HepG2 (cell line): ENCODE measurements at regions not wholly inside any gene's neighbourhood (a gene's known extent, or its start where the extent isn't known, plus 50 kb on each side); places are given as distances from the start of the nearest gene placed in this dataset.

Source experiments
- ATAC-seq: fragments of 200-7000 bp; cut with Tn5 transposase; 3 replicates; pipeline ENCODE4 v1.9.1; 2020; ENCODE audit warnings: mild to moderate bottlenecking, moderate library complexity
- BruUV-seq: library from RNA; stranded (reverse); fragments of 400-500 nt; replicated peaks from 2 replicates; lab custom pipeline; 2021; lab: Mats Ljungman, UMichigan
- CTCF ChIA-PET: fragments of 300-600 bp; formaldehyde crosslinking; extraction: SDS; loops from one replicate; lab custom pipeline; 2021; ENCODE audit warnings: low total read pairs, inconsistent platforms, low intra/inter-chr PET ratio; lab: Yijun Ruan, JAX
- POLR2A ChIA-PET: fragments of 350-600 bp; sonication (Branson Sonifier 250); formaldehyde crosslinking; loops from one replicate; lab custom pipeline; 2020; ENCODE audit warnings: antibody characterized with exemption, inconsistent platforms; lab: Yijun Ruan, JAX
- DNase-seq: peaks from one replicate; pipeline ENCODE4 v3.0.0-alpha.2; 2015; ENCODE audit warnings: low spot score
- FAIRE-seq: peaks from 3 replicates; lab custom pipeline; 2011; peaks lifted over from hg19 to GRCh38; lab: Jason Lieb, UNC
- H2AFZ ChIP-seq: one replicate; pipeline ENCODE4 v1.6.1; 2011; ENCODE audit warnings: low read length, inconsistent platforms
- H3K27ac ChIP-seq: fragments of 300-600 bp; 3 replicates; pipeline ENCODE4 v1.8.0; 2011; ENCODE audit warnings: mixed run types, mild to moderate bottlenecking, mixed read lengths, low read length, inconsistent platforms; ENCODE audit not compliant: insufficient read depth; ENCODE audit errors: extremely low read length
- H3K27me3 ChIP-seq, 2 experiments: fragments of 200-600 bp in 1 of 2; 2 replicates in 1 of 2; 3 replicates in 1 of 2; pipeline versions ENCODE4 v1.6.0 to v1.8.0; 2011; ENCODE audit warnings: low read length in 2 of 2, mild to moderate bottlenecking in 2 of 2, moderate library complexity in 2 of 2, inconsistent platforms in 1 of 2; ENCODE audit not compliant: insufficient read depth in 2 of 2, control insufficient read depth in 1 of 2
- H3K36me3 ChIP-seq, 2 experiments: fragments of 200-600 bp in 1 of 2; replicated peaks in 1 of 2; 2 replicates in 1 of 2; 3 replicates in 1 of 2; pipeline versions ENCODE4 v1.5.1 to v1.8.0; 2011; ENCODE audit warnings: low read length in 2 of 2, inconsistent platforms in 1 of 2; ENCODE audit not compliant: insufficient read depth in 2 of 2, control insufficient read depth in 1 of 2
- H3K4me1 ChIP-seq: 2 replicates; pipeline ENCODE4 v1.5.1; 2012; ENCODE audit warnings: low read length, inconsistent platforms; ENCODE audit not compliant: insufficient read depth
- H3K4me2 ChIP-seq: 2 replicates; pipeline ENCODE4 v1.6.0; 2011; ENCODE audit warnings: low read depth, low read length, inconsistent platforms
- H3K4me3 ChIP-seq, 3 experiments: fragments of 200-600 bp in 1 of 3; sonication (generic), shearing (Covaris generic) in 1 of 3; replicated peaks in 1 of 3; 2 replicates each; pipeline ENCODE4 v1.5.1; 2011 to 2016; ENCODE audit warnings: low read length in 3 of 3, inconsistent platforms in 2 of 3, low read depth in 2 of 3, mild to moderate bottlenecking in 2 of 3, control low read depth in 1 of 3, mixed read lengths in 1 of 3; ENCODE audit not compliant: insufficient read depth in 1 of 3
- H3K79me2 ChIP-seq: one replicate; pipeline ENCODE4 v1.6.1; 2011; ENCODE audit warnings: low read length, inconsistent platforms; ENCODE audit not compliant: insufficient read depth
- H3K9ac ChIP-seq: 2 replicates; pipeline ENCODE4 v1.6.0; 2011; ENCODE audit warnings: mild to moderate bottlenecking, low read depth, low read length, inconsistent platforms; ENCODE audit not compliant: insufficient read depth
- H3K9me3 ChIP-seq: 2 replicates; pipeline ENCODE4 v1.5.1; 2012; ENCODE audit warnings: mild to moderate bottlenecking, low read length
- H4K20me1 ChIP-seq: 2 replicates; pipeline ENCODE4 v1.6.0; 2011; ENCODE audit warnings: inconsistent platforms, mild to moderate bottlenecking, low read length, moderate library complexity; ENCODE audit not compliant: insufficient read depth
- EED ChIP-seq: sonication (generic); formaldehyde crosslinking; IDR thresholded peaks from 2 replicates; pipeline ENCODE4 v1.5.0; 2020; ENCODE audit warnings: mild to moderate bottlenecking, missing genetic modification reagents
- FOXM1 ChIP-seq: sonication (generic); formaldehyde crosslinking; IDR thresholded peaks from 2 replicates; pipeline ENCODE4 v1.5.0; 2020; ENCODE audit warnings: missing genetic modification reagents
- PITX1 ChIP-seq: sonication (generic); formaldehyde crosslinking; IDR thresholded peaks from 2 replicates; pipeline ENCODE4 v1.5.1; 2020; ENCODE audit warnings: mild to moderate bottlenecking, missing genetic modification reagents
- POGZ ChIP-seq: sonication (generic); formaldehyde crosslinking; IDR thresholded peaks from 2 replicates; pipeline ENCODE4 v1.4.0; 2020; ENCODE audit warnings: mild to moderate bottlenecking, missing genetic modification reagents
- POLR2A ChIP-seq, 2 experiments: IDR thresholded peaks; 2 replicates each; pipeline ENCODE4 v1.6.1; 2011; ENCODE audit warnings: low read depth in 2 of 2, low read length in 2 of 2, mild to moderate bottlenecking in 1 of 2, moderate library complexity in 1 of 2; ENCODE audit not compliant: insufficient read depth in 1 of 2
- REL ChIP-seq: sonication (generic); formaldehyde crosslinking; conservative IDR thresholded peaks from 2 replicates; pipeline ENCODE4 v1.8.0; 2022; ENCODE audit warnings: mild to moderate bottlenecking, missing genetic modification reagents, moderate library complexity
- SP2 ChIP-seq: sonication (generic); formaldehyde crosslinking; IDR thresholded peaks from 2 replicates; pipeline ENCODE4 v1.5.1; 2020; ENCODE audit warnings: mild to moderate bottlenecking, missing genetic modification reagents
- SRSF9 ChIP-seq: fragments of 200-400 bp; formaldehyde crosslinking; IDR thresholded peaks from 2 replicates; pipeline ENCODE4 v1.6.1; 2018; ENCODE audit warnings: borderline replicate concordance, mild to moderate bottlenecking, low read depth, low read length; ENCODE audit not compliant: insufficient read depth, poor library complexity, severe bottlenecking
- U2AF2 ChIP-seq: fragments of 200-400 bp; formaldehyde crosslinking; IDR thresholded peaks from 2 replicates; pipeline ENCODE4 v1.6.1; 2017; ENCODE audit warnings: low read depth, mild to moderate bottlenecking, low read length
- WIZ ChIP-seq: sonication (generic); formaldehyde crosslinking; IDR thresholded peaks from 2 replicates; pipeline ENCODE4 v1.5.1; 2020; ENCODE audit warnings: mild to moderate bottlenecking, missing genetic modification reagents
- ZFP82 ChIP-seq: sonication (generic); formaldehyde crosslinking; IDR thresholded peaks from 2 replicates; pipeline ENCODE4 v1.5.1; 2020; ENCODE audit warnings: mild to moderate bottlenecking, missing genetic modification reagents, borderline replicate concordance
- ZMYM4 ChIP-seq: sonication (generic); formaldehyde crosslinking; IDR thresholded peaks from 2 replicates; pipeline ENCODE4 v1.8.1; 2023; ENCODE audit warnings: mild to moderate bottlenecking, missing genetic modification reagents
- ZNF180 ChIP-seq: sonication (generic); formaldehyde crosslinking; IDR thresholded peaks from 2 replicates; pipeline ENCODE4 v1.4.0; 2020; ENCODE audit warnings: low read depth, missing genetic modification reagents, borderline replicate concordance
- ZNF205 ChIP-seq: IDR thresholded peaks from 2 replicates; pipeline ENCODE4 v1.6.1; 2018; ENCODE audit warnings: missing biosample characterization, missing genetic modification reagents
- WGBS: methylation state at CpG from one replicate; pipeline ENCODE4 v1.1.6; 2017; ENCODE audit warnings: low lambda C conversion rate; 5-methylcytosine and 5-hydroxymethylcytosine counted together
- in situ Hi-C: cut with HindIII; loops from 2 replicates; pipeline ENCODE4 v1.10.0; 2017; ENCODE audit warnings: low pct_unique_long_range_greater_than_20kb; ENCODE audit not compliant: extremely low pct_ligation_motif_present
- intact Hi-C: fragments of 100-400 bp; cut with micrococcal nuclease; formaldehyde crosslinking; loops from one replicate; pipeline ENCODE4 v1.10.0; 2022; ENCODE audit not compliant: unreplicated experiment
- TF ChIP-seq, protein P1 (sequence below): sonication (generic); formaldehyde crosslinking; IDR thresholded peaks from 2 replicates; pipeline ENCODE4 v1.4.0; 2020; ENCODE audit warnings: missing genetic modification reagents, borderline replicate concordance
- TF ChIP-seq, protein P2 (sequence below): sonication (generic); formaldehyde crosslinking; IDR thresholded peaks from 2 replicates; pipeline ENCODE4 v1.9.0; 2021; ENCODE audit warnings: missing genetic modification reagents, borderline replicate concordance

DNA sequence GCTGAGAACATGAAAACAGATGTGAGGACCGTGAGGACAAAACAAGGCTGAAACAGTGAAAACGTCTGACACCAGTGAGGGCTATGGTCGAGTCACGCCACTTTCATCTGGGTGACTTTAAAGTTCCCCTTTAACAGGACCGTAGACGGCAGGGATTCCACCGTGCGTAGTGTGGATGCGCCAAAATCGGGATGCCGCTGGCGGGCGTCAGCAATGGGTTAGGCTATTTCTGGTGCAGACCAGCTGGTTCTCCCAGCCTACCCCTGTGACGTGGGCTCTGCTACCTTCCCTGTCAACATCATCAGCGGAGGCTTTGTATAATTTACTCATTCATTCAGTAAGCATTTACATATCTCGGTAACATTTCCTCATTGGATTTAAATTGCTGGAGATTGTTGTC is 246.6 kb upstream of the AJAP1 start:
- H3K4me2 ChIP-seq: no peak overlapping the region
- H3K4me3 ChIP-seq: no peak overlapping the region
- intact Hi-C loops (no loop called here), in situ Hi-C loops (no loop called here)
- 54% methylated on average over 9 of the region's 16 CpGs for WGBS
- no TSS peak for BruUV-seq
- no peaks in the 10 kb centered on the region for H3K36me3 ChIP-seq
- H4K20me1 ChIP-seq: no peaks in the 10 kb centered on the region
- no peaks in the 10 kb centered on the region for H3K79me2 ChIP-seq
- no peaks in the 10 kb centered on the region; a peak in 1 of 5 replicates for H3K27me3 ChIP-seq
- H3K9me3 ChIP-seq: no peaks in the 10 kb centered on the region
- no peak for TF ChIP-seq ZMYM4 (CRISPR knock-in tag)
- no peak for TF ChIP-seq PITX1
- TF ChIP-seq, protein P1, sequence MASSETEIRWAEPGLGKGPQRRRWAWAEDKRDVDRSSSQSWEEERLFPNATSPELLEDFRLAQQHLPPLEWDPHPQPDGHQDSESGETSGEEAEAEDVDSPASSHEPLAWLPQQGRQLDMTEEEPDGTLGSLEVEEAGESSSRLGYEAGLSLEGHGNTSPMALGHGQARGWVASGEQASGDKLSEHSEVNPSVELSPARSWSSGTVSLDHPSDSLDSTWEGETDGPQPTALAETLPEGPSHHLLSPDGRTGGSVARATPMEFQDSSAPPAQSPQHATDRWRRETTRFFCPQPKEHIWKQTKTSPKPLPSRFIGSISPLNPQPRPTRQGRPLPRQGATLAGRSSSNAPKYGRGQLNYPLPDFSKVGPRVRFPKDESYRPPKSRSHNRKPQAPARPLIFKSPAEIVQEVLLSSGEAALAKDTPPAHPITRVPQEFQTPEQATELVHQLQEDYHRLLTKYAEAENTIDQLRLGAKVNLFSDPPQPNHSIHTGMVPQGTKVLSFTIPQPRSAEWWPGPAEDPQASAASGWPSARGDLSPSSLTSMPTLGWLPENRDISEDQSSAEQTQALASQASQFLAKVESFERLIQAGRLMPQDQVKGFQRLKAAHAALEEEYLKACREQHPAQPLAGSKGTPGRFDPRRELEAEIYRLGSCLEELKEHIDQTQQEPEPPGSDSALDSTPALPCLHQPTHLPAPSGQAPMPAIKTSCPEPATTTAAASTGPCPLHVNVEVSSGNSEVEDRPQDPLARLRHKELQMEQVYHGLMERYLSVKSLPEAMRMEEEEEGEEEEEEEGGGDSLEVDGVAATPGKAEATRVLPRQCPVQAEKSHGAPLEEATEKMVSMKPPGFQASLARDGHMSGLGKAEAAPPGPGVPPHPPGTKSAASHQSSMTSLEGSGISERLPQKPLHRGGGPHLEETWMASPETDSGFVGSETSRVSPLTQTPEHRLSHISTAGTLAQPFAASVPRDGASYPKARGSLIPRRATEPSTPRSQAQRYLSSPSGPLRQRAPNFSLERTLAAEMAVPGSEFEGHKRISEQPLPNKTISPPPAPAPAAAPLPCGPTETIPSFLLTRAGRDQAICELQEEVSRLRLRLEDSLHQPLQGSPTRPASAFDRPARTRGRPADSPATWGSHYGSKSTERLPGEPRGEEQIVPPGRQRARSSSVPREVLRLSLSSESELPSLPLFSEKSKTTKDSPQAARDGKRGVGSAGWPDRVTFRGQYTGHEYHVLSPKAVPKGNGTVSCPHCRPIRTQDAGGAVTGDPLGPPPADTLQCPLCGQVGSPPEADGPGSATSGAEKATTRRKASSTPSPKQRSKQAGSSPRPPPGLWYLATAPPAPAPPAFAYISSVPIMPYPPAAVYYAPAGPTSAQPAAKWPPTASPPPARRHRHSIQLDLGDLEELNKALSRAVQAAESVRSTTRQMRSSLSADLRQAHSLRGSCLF (CRISPR knock-in tag): no peak
- TF ChIP-seq WIZ (CRISPR knock-in tag): no peak
- no peak for TF ChIP-seq ZFP82 (CRISPR knock-in tag)
- no peak for TF ChIP-seq REL (CRISPR knock-in tag)
- TF ChIP-seq, protein P2, sequence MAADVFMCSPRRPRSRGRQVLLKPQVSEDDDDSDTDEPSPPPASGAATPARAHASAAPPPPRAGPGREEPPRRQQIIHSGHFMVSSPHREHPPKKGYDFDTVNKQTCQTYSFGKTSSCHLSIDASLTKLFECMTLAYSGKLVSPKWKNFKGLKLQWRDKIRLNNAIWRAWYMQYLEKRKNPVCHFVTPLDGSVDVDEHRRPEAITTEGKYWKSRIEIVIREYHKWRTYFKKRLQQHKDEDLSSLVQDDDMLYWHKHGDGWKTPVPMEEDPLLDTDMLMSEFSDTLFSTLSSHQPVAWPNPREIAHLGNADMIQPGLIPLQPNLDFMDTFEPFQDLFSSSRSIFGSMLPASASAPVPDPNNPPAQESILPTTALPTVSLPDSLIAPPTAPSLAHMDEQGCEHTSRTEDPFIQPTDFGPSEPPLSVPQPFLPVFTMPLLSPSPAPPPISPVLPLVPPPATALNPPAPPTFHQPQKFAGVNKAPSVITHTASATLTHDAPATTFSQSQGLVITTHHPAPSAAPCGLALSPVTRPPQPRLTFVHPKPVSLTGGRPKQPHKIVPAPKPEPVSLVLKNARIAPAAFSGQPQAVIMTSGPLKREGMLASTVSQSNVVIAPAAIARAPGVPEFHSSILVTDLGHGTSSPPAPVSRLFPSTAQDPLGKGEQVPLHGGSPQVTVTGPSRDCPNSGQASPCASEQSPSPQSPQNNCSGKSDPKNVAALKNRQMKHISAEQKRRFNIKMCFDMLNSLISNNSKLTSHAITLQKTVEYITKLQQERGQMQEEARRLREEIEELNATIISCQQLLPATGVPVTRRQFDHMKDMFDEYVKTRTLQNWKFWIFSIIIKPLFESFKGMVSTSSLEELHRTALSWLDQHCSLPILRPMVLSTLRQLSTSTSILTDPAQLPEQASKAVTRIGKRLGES (CRISPR knock-in tag): no peak
- no peak for TF ChIP-seq ZNF180
- no peak for TF ChIP-seq ZNF205 (CRISPR knock-in tag)
- no peak for TF ChIP-seq U2AF2
- no peak for TF ChIP-seq EED (CRISPR knock-in tag)
- TF ChIP-seq SRSF9: no peak
- TF ChIP-seq POGZ (CRISPR knock-in tag): no peak
- TF ChIP-seq SP2 (CRISPR knock-in tag): no peak
- TF ChIP-seq FOXM1 (CRISPR knock-in tag): no peak
- TF ChIP-seq POLR2A (IDR thresholded peaks at IDR 0.05; ENCODE audit: insufficient read depth in 1 of 2, low read depth in 2 of 2, low read length in 2 of 2): no peak
- H3K4me1 ChIP-seq: no peaks in the 10 kb centered on the region
- ATAC-seq (no peak), FAIRE-seq (no peak), DNase-seq (no peak)
- POLR2A ChIA-PET: no interaction called here
- H3K9ac ChIP-seq: no peak overlapping the region
- H2AFZ ChIP-seq: no peak overlapping the region
- CTCF ChIA-PET: no interaction called here
- H3K27ac ChIP-seq: no peak overlapping the region
